GM19467 (cell line): ENCODE measurements at regions not wholly inside any gene's neighbourhood (a gene's known extent, or its start where the extent isn't known, plus 50 kb on each side); places are given as distances from the start of the nearest gene placed in this dataset.
A peak's percentile ranks its signal among the peaks of the same experiment; 100 is the strongest.

Experiments used
- ATAC-seq: cut with Tn5 transposase; IDR thresholded peaks from one replicate; pipeline ENCODE4 v1.9.1; 2021; ENCODE audit warnings: mild to moderate bottlenecking, moderate library complexity; ENCODE audit not compliant: unreplicated experiment

GRCh38 chr13:44271473-44271872, 102.2 kb upstream of the SERP2 start:
- ATAC-seq: no peak

DNA sequence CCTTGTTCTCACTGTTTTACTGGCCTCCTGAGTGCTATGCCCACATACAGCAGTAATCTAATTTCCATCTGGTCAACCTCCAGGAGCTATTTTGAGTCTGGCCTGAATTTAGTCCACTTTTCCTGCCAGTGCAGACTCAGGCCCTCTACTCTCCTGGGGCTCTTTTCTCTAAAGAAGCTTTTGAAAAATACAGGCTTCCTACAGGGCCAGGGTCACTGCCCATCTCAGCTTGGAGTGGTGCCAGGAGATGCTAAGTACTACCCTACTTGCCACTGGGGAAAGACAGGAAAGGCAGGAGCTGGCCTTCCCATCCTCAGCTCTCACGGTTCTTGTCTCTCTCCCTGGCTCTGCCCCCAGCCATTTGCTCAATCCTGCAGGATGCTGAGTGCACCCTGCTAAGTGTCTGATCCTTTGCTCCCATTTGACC, 101.7 kb upstream of the SERP2 start:
- no peak for ATAC-seq

- no peak for ATAC-seq
Measured at GRCh38 chr13:44272692-44273091, 100.9 kb upstream of the SERP2 start.

DNA sequence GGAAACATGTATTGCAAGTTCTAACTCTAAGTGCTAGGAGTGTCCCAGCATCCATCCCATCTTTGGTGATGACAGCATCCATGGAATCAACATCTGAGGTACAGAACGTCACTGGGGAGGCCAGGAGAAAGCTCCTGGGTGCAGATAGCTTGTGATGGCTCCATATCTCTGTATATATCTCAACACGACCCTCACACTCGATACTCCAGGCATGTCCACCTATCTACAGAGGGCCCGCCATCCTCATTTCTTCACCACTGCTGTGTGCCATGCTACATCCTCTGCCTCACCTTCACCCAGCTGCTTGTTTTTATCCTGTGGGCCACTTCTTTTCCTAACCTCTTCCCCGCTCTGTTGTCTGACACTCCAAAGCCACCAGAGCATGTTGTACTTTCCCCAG, 100.4 kb upstream of the SERP2 start:
- no peak for ATAC-seq

DNA sequence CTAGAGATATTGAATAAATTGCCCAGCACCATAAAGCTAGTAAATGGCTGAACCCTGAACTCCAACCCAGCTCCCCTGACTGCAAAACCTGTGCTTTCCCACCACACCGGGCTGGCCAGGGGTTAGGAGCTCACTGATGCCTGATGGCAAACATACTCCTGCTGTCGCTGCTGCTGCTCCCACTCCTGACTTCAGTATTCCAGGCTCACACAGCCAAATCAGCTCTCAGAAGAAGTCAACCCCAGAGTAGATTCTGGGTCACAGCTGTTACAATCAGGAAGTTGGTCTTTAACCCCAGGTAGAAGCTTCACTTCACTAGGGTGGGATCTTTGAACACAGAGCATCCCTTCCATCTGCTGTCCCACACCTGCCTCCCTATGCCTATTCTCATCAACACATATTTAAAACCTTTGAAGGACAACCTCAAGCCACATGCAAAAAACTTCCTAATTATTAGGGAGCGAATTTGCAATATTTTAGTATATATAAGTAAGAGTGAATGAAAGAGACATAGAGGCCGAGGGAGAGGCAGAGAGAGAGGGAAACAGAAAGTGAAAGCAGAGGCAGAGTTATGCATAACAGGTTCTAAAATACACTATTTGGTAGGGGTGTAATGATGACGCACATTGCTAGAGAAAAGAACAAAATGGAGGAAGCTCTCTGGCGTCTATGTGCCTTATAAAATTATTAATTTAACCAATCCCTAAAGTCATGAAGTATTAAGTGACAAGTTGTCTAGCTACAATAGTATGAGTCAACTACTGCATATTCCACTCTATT, 99.4 kb upstream of the SERP2 start:
- peak; percentile 88 for ATAC-seq

DNA sequence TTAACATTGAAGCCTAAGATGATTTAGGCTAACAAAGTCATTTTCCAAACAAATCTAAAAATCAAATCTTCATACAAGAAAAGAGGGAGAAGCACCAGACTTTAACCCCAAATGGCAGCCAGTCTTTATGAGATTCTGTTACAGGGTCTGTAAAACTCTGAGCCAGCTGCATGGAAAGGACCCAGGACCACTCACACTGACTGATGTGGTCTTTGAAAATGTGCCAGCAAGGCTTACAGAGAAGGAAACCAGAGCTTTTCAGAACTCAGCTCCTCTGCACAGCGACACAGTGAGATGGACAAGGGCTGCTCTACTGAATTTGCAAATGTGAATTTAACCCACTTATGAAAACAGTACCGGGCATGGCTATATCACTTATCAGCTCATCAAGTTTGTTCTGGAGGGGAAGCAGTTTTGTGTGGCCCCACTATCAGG, 98.8 kb upstream of the SERP2 start:
- no peak for ATAC-seq

DNA sequence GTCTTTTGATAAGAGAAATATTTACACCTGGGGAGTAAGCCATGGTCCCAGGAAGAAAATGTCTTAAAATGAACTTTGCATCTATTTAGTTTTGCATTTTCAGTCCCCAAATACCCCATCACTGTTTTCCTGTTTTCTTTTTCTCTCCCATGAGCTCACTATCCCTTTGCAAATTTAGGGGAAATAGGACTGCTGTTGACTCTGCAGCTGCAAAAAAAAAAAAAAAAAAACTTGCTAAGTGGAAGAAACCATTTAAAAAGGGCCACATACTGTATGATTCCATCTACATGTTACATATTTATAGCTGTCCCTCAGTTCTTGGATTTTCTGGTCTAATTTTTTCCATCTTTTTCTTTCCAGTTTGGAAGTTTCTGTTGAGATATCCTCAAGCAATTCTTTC, 98.2 kb upstream of the SERP2 start:
- no peak for ATAC-seq

GRCh38 chr13:44276061-44276460, 97.6 kb upstream of the SERP2 start:
- no peak for ATAC-seq

DNA sequence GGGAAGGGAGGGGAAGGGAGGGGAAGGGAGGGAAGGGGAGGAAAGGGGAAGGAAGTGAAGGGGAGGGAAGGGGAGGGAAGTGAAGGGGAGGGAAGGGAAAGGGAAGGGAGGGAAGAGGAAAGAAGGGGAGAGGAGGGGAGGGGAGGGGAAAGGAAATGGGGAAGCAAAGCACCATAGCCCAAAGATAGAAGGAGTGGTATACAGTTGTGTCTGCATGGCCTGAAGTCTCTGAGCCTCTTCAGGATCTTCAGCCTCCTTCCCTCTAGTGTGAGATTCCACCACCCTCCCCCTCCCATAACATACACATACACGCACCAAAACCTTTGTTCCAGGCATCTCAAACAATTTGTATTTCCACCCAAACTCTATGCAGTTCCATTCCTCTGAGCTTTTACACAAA, 96.2 kb upstream of the SERP2 start:
- no peak for ATAC-seq

DNA sequence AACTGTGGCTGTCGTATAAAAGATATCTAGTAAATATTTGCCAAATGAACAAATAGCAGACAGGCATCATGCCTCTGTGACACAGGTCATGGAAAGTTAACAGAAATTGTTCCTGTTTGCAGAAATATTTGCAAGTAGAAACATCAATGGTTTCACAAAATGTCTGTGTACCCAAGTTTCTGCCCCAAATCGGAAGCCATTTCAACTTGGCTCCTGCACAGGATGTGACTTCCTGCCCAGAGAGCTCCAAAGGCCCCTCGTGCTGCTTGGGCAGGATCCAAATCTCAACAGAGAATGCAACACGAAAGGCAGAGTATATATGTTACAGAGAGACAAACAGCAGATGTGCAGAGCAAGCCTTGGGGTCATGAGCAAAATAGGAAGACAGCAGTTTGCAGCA, 95.5 kb upstream of the SERP2 start:
- no peak for ATAC-seq

DNA sequence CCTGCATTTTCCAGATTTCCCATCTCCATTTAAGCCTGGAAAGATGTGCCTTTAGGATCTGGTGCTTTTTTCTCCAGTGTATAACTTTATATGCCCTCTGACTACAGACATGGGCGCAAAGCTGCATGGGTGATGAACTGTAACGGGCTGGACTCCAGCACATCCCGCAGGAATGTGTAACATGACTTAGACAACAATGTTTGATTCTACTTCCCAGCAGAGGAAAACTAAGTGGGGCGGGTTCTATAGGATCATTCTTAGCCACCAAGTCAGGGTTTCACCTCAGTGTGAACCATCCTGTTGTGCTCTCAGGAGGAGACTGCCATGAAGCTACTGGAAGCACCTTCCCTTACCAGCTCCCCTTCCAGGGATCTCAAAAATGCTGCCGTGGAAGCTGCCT, 93.2 kb upstream of the SERP2 start:
- ATAC-seq: no peak

GRCh38 chr13:44281252-44282000, 92.2 kb upstream of the SERP2 start:
- ATAC-seq: no peak

- ATAC-seq: no peak
Measured at GRCh38 chr13:44283600-44283999, 90.0 kb upstream of the SERP2 start.

GRCh38 chr13:44287958-44288357, 85.7 kb upstream of the SERP2 start:
- no peak for ATAC-seq

DNA sequence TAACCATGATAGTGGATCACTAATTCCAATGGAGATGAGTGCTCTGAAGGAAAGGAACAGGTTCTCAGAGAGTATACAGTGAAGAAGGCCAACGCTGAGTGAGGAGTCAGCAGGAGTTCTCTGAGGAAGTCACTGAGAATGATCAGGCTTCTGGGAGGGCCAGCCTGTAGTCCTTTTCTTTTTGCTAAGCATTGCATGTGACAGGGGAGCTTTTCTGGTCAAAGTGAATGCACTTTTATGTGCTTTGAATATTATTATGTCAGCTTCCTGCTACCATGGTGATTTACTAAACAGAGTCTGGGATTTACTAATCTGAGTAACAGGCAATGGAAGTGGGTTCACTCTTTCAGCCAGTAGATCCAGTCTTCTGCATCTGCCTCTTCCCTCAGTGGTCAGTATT, 81.1 kb upstream of the SERP2 start:
- no peak for ATAC-seq

DNA sequence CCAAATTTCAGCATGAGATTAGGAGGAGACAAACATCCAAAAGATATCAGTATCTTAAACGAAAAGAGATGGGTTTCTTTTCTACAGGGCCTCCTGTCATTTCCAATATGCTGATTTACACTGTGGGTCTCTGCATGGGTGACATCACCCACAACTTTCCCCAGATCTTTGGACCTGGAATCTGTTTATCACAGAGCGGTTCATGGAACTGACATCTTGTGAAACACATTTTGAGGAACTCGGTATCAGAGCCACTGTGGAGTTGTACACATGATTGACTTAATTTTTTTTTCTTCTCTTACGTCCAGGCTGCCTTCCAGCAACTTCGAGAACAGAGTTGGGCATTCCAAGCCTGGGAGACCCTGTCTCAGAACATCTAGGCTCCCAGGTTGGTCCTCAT, 80.2 kb upstream of the SERP2 start:
- no peak for ATAC-seq

- no peak for ATAC-seq
Measured at GRCh38 chr13:44293908-44294735, 79.5 kb upstream of the SERP2 start.

GRCh38 chr13:44294876-44295275, 78.7 kb upstream of the SERP2 start:
- ATAC-seq: no peak

DNA sequence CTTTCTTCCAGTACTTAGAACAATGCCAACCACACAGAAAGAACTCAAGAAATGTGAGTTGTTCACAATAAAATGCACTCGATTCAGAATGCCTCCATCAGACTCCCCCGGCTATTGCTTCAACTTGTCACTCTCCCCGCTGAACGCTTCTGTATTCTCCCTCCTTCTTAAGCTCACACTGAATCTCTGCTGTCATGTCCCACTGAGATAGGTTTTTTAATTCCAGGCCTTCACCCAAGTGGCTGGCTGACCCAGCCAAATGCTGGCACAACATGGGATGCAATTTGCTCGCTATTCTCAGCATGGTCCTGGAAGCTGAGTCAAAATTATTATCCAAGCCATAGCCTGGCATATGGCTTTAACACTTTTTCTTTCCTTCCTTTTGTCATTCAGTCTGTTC, 76.8 kb upstream of the SERP2 start:
- ATAC-seq: no peak

GRCh38 chr13:44298314-44298713, 75.3 kb upstream of the SERP2 start:
- ATAC-seq: no peak

DNA sequence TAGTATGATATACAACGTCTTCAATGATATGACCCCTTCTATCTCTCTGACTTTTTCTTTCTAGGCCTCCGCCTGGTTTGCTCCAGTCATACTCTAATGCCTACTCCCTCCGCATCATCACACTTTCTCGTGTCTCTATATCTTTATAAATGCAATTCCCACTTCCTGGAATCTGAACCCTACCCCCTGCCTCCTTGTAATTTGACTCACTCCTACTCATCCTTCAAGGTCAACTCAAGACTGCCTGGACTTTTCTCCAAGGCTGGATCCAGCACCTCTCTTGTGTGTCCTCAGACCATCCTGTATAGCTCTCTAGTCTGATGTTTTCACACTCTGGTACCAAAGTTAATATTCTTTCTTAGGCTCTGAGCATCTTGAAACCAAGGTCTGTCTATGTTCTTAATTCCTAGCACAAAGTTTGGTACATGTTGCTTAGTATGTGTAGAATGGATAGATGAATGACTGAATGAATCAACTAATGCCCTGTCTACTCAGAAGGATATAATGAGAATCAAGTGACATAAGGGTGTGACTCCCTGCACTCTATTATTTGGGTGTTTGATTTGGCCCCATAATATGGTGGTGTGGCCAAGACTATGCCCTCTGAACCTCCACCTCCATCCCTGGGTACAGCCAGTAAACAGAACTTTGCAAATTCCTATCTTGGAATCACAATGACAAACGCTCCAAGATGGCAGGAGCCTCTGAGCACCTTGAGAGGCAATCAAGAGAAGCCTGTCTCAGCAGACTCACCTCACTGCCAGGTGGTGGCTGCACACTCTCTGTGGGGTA, 74.3 kb upstream of the SERP2 start:
- no peak for ATAC-seq
